ENCODE measurements at regions not wholly inside any gene's neighbourhood (a gene's known extent, or its start where the extent isn't known, plus 50 kb on each side); places are given as distances from the start of the nearest gene placed in this dataset.

DNA sequence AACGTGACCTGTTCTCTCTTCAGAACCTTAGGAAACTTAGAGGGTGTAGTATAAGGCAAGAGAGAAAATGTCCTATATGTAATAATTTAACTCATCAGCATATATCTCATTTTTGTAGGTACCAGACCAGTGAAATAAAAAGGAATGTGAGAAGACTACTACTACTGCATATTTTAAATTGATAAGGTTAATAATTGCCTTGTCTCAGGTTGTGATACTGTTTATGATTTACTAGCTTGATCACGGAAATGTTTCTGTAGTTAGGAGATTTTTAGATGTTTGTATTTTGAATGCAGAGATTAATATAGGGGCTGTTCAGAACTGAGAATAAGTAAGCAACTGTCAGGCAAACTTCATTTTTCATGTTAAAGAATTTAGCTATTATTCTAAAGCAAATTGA lies 1563.4 kb downstream of the C4orf33 start:
- Histone ChIP-seq H3K27me3 (ENCODE audit: control insufficient read depth in 4 of 4, insufficient read depth in 4 of 4, low read length in 3 of 4) (peaks cover 0 to 3% (median 0%) of the 10 kb centered on the region in 4 donors), H3K9ac (ENCODE audit: low read depth in 1 of 2, low read length in 2 of 2) (no peak overlapping the region), H3K9me3 (ENCODE audit: control insufficient read depth in 4 of 4, low read length in 3 of 4) (no peaks in the 10 kb centered on the region), H3K4me1 (ENCODE audit: control insufficient read depth in 4 of 4, insufficient read depth in 4 of 4, low read length in 3 of 4) (no peaks in the 10 kb centered on the region), H3K27ac (ENCODE audit: low read depth in 1 of 2, low read length in 2 of 2) (no peak overlapping the region), H3K4me3 (ENCODE audit: low read depth in 1 of 3, low read length in 3 of 3) (no peak overlapping the region), H3K36me3 (ENCODE audit: control insufficient read depth in 4 of 4, insufficient read depth in 3 of 4, low read depth in 1 of 4, low read length in 3 of 4) (no peaks in the 10 kb centered on the region)
- TF ChIP-seq ATF3 (IDR thresholded peaks at IDR 0.05) (no peak), EGR1 (IDR thresholded peaks at IDR 0.05; ENCODE audit: low read depth in 2 of 2) (no peak), TAF1 (conservative IDR thresholded peaks at IDR 0.05) (no peak)
- no peak for DNase-seq (ENCODE audit: low spot score)
- WGBS, result 50% methylated on average over 2 of the region's 2 CpGs

DNA sequence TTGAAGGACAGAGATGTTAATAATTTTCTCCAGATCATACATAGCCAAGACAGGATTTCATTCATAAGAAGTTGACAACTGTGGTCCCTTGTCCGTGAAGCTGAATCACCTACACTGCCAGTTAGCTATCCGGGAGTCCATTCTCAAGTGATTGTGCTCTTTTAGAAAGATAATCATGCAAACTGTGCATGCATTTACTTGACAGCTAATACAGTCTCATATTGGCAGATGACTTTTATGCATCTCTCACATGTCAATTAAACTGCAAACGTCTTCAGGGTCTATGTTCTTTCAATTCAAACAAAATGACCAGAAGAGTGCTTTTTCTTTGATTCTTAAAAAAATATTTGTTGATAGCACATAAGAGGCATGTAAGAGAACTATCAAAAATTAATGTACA lies 1572.9 kb downstream of the C4orf33 start:
- no peak overlapping the region for H3K27ac ChIP-seq (ENCODE audit: low read depth in 1 of 2, low read length in 2 of 2)
- no peak overlapping the region for H3K4me3 ChIP-seq (ENCODE audit: low read depth in 1 of 3, low read length in 3 of 3)
- DNase-seq (ENCODE audit: low spot score), result no peak
- no peaks in the 10 kb centered on the region for H3K4me1 ChIP-seq (ENCODE audit: control insufficient read depth in 4 of 4, insufficient read depth in 4 of 4, low read length in 3 of 4)
- WGBS, result 59% methylated on average over 3 of the region's 3 CpGs
- no peaks in the 10 kb centered on the region for H3K9me3 ChIP-seq (ENCODE audit: control insufficient read depth in 4 of 4, low read length in 3 of 4)
- TF ChIP-seq RXRA (IDR thresholded peaks at IDR 0.05) (no peak), NR2F2 (IDR thresholded peaks at IDR 0.05) (no peak), EGR1 (IDR thresholded peaks at IDR 0.05; ENCODE audit: low read depth in 2 of 2) (no peak), FOXA2 (IDR thresholded peaks at IDR 0.05) (no peak), ZBTB33 (IDR thresholded peaks at IDR 0.05) (no peak), REST (IDR thresholded peaks at IDR 0.05) (no peak)
- TF ChIP-seq, protein P1, sequence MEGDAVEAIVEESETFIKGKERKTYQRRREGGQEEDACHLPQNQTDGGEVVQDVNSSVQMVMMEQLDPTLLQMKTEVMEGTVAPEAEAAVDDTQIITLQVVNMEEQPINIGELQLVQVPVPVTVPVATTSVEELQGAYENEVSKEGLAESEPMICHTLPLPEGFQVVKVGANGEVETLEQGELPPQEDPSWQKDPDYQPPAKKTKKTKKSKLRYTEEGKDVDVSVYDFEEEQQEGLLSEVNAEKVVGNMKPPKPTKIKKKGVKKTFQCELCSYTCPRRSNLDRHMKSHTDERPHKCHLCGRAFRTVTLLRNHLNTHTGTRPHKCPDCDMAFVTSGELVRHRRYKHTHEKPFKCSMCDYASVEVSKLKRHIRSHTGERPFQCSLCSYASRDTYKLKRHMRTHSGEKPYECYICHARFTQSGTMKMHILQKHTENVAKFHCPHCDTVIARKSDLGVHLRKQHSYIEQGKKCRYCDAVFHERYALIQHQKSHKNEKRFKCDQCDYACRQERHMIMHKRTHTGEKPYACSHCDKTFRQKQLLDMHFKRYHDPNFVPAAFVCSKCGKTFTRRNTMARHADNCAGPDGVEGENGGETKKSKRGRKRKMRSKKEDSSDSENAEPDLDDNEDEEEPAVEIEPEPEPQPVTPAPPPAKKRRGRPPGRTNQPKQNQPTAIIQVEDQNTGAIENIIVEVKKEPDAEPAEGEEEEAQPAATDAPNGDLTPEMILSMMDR (IDR thresholded peaks at IDR 0.05; ENCODE audit: low read depth, low read length, missing input control), result no peak
- H3K36me3 ChIP-seq (ENCODE audit: control insufficient read depth in 4 of 4, insufficient read depth in 3 of 4, low read depth in 1 of 4, low read length in 3 of 4), result no peaks in the 10 kb centered on the region
- no peaks in the 10 kb centered on the region for H3K27me3 ChIP-seq (ENCODE audit: control insufficient read depth in 4 of 4, insufficient read depth in 4 of 4, low read length in 3 of 4)
- no peak overlapping the region for H3K9ac ChIP-seq (ENCODE audit: low read depth in 1 of 2, low read length in 2 of 2)

DNA sequence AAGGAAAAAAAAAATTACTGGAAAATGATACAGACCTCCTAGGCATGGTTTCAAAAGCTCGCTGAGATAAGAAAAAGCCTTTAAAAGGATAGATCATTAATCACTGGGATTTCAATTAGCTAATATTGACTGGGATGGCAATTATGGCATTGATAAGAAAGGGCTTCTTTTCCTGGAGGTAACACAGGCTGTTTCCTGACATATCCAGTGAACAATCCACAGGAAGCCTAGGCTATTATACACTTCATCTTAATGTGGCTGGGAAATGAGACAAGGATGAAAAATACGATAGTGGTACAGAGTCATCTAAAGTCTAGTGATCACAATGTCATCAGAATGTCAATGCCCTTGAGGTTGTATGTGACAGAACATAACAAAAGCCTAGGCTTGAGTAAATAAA lies 1579.3 kb downstream of the C4orf33 start:
- 46% methylated on average over 2 of the region's 2 CpGs for WGBS
- H3K4me3 ChIP-seq (ENCODE audit: low read depth in 1 of 3, low read length in 3 of 3), result no peak overlapping the region
- H3K4me1 ChIP-seq (ENCODE audit: control insufficient read depth in 4 of 4, insufficient read depth in 4 of 4, low read length in 3 of 4), result no peaks in the 10 kb centered on the region
- H3K27me3 ChIP-seq (ENCODE audit: control insufficient read depth in 4 of 4, insufficient read depth in 4 of 4, low read length in 3 of 4), result no peaks in the 10 kb centered on the region
- no peaks in the 10 kb centered on the region for H3K9me3 ChIP-seq (ENCODE audit: control insufficient read depth in 4 of 4, low read length in 3 of 4)
- H3K36me3 ChIP-seq (ENCODE audit: control insufficient read depth in 4 of 4, insufficient read depth in 3 of 4, low read depth in 1 of 4, low read length in 3 of 4), result no peaks in the 10 kb centered on the region
- H3K27ac ChIP-seq (ENCODE audit: low read depth in 1 of 2, low read length in 2 of 2), result no peak overlapping the region
- H3K9ac ChIP-seq (ENCODE audit: low read depth in 1 of 2, low read length in 2 of 2), result no peak overlapping the region
- TF ChIP-seq FOXA1 (IDR thresholded peaks at IDR 0.05) (no peak), HNF4G (IDR thresholded peaks at IDR 0.05) (no peak), HNF4A (conservative IDR thresholded peaks at IDR 0.05) (no peak), RAD21 (IDR thresholded peaks at IDR 0.05) (no peak), TAF1 (conservative IDR thresholded peaks at IDR 0.05) (no peak), MAX (IDR thresholded peaks at IDR 0.05) (no peak), SP1 (IDR thresholded peaks at IDR 0.05) (no peak), REST (IDR thresholded peaks at IDR 0.05) (no peak), EGR1 (IDR thresholded peaks at IDR 0.05; ENCODE audit: low read depth in 2 of 2) (no peak), FOXA2 (IDR thresholded peaks at IDR 0.05) (no peak), JUND (IDR thresholded peaks at IDR 0.05) (no peak)
- no peak for DNase-seq (ENCODE audit: low spot score)
